Fibroblast of villous mesenchyme (primary cell): ENCODE measurements at regions not wholly inside any gene's neighbourhood (a gene's known extent, or its start where the extent isn't known, plus 50 kb on each side); places are given as distances from the start of the nearest gene placed in this dataset.
"Not testable (repeated sequence)": the region's sequence is repeated elsewhere in the genome, so short reads cannot be mapped to it uniquely, and the experiment has no call there.

Experiments used
- DNase-seq: peaks from one replicate; pipeline ENCODE4 v3.0.0-alpha.2; 2010; ENCODE audit warnings: low read depth
- H3K4me3 ChIP-seq: 2 replicates; pipeline ENCODE4 v1.5.1; 2011; ENCODE audit warnings: low read depth, mild to moderate bottlenecking, low read length
- CTCF ChIP-seq: IDR thresholded peaks from 2 replicates; pipeline ENCODE4 v1.5.1; 2012; ENCODE audit warnings: low read depth, mild to moderate bottlenecking, low read length; ENCODE audit not compliant: insufficient read depth

- no peak overlapping the region for H3K4me3 ChIP-seq
- TF ChIP-seq CTCF: no peak
- no peak for DNase-seq
Observed at GRCh38 chr13:58488251-58488650, 856.7 kb downstream of the PCDH17 start.

- no peak overlapping the region for H3K4me3 ChIP-seq
- no peak for DNase-seq
- TF ChIP-seq CTCF: no peak
Observed at GRCh38 chr13:58495668-58496067, 864.1 kb downstream of the PCDH17 start.

GRCh38 chr13:58500938-58501337 is 869.4 kb downstream of the PCDH17 start:
- no peak for DNase-seq
- H3K4me3 ChIP-seq: no peak overlapping the region
- TF ChIP-seq CTCF: no peak

GRCh38 chr13:58504202-58504700 is 872.7 kb downstream of the PCDH17 start:
- H3K4me3 ChIP-seq, DNase-seq: not testable (repeated sequence)

GRCh38 chr13:58505262-58505920 is 873.8 kb downstream of the PCDH17 start:
- not testable (repeated sequence) for DNase-seq, H3K4me3 ChIP-seq

GRCh38 chr13:58528351-58528750 is 896.8 kb downstream of the PCDH17 start:
- no peak for TF ChIP-seq CTCF
- H3K4me3 ChIP-seq: no peak overlapping the region
- no peak for DNase-seq

GRCh38 chr13:58531614-58532013 is 900.1 kb downstream of the PCDH17 start:
- TF ChIP-seq CTCF: no peak
- no peak overlapping the region for H3K4me3 ChIP-seq
- no peak for DNase-seq

GRCh38 chr13:58542530-58542929 is 911.0 kb downstream of the PCDH17 start:
- DNase-seq: no peak
- no peak overlapping the region for H3K4me3 ChIP-seq
- no peak for TF ChIP-seq CTCF
